ENCODE measurements at regions not wholly inside any gene's neighbourhood (a gene's known extent, or its start where the extent isn't known, plus 50 kb on each side); places are given as distances from the start of the nearest gene placed in this dataset.

DNA sequence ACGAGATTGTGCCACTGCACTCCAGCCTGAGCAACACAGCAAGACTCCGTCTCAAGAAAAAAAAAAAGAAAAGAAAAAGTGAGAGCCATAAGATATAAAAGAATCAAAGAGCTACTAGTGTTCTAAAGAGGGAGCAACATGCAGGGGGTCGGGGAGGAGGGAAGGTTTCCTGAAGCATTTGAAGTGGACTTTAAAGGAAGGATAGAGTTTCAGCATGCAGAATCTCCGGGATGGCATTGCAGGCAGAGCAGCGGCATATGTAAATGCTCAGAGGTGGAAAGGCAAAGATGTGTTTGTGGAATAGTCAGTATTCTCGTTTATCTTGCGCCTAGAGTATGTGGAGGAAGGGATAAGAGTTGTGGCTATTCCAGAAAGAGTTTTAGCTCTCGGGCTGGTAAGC is 447.6 kb upstream of the NFE2L3 start:
- DNase-seq (ENCODE audit: low spot score), result no peak

DNA sequence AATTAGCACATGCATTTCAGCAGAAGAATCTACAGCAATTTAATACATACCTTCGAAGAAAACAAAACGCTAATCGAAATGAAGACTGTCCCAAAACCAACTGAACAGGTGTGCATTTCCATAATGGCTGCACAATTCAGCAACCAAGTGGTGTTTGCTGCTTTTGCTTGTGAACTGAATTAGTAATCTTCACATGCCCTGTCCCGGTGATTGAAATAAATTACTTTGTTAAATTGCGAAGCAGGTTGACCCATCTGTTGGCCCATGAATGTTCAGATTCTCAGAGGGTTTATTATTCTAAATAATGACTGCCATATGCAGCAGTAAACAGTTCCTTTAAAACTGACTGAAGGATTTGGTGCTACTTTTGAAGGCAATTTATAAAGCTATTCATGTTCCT is 445.2 kb upstream of the NFE2L3 start:
- TF ChIP-seq, protein P1, sequence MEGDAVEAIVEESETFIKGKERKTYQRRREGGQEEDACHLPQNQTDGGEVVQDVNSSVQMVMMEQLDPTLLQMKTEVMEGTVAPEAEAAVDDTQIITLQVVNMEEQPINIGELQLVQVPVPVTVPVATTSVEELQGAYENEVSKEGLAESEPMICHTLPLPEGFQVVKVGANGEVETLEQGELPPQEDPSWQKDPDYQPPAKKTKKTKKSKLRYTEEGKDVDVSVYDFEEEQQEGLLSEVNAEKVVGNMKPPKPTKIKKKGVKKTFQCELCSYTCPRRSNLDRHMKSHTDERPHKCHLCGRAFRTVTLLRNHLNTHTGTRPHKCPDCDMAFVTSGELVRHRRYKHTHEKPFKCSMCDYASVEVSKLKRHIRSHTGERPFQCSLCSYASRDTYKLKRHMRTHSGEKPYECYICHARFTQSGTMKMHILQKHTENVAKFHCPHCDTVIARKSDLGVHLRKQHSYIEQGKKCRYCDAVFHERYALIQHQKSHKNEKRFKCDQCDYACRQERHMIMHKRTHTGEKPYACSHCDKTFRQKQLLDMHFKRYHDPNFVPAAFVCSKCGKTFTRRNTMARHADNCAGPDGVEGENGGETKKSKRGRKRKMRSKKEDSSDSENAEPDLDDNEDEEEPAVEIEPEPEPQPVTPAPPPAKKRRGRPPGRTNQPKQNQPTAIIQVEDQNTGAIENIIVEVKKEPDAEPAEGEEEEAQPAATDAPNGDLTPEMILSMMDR (IDR thresholded peaks at IDR 0.05; ENCODE audit: borderline replicate concordance, control extremely low read depth, extremely low read depth, insufficient read depth, missing control alignments), result no peak
- in situ Hi-C loops (cut with MboI; ENCODE audit: low sequenced_read_pairs, unreplicated experiment), result no loop called here
- DNase-seq (ENCODE audit: low spot score), result no peak

More for the DNA sequence above, 447.6 kb upstream of the NFE2L3 start:
- in situ Hi-C loops (cut with MboI; ENCODE audit: low sequenced_read_pairs, unreplicated experiment), result no loop called here
- TF ChIP-seq, protein P1 (IDR thresholded peaks at IDR 0.05; ENCODE audit: borderline replicate concordance, control extremely low read depth, extremely low read depth, insufficient read depth, missing control alignments), result no peak

GRCh38 chr7:25707768-25708620 is 444.0 kb upstream of the NFE2L3 start:
- in situ Hi-C loops (cut with MboI; ENCODE audit: low sequenced_read_pairs, unreplicated experiment), result no loop called here
- TF ChIP-seq, protein P1 (IDR thresholded peaks at IDR 0.05; ENCODE audit: borderline replicate concordance, control extremely low read depth, extremely low read depth, insufficient read depth, missing control alignments), result no peak

GRCh38 chr7:25710959-25711358 is 441.0 kb upstream of the NFE2L3 start:
- no peak for DNase-seq (ENCODE audit: low spot score)
- in situ Hi-C loops (cut with MboI; ENCODE audit: low sequenced_read_pairs, unreplicated experiment), result no loop called here
- TF ChIP-seq, protein P1 (IDR thresholded peaks at IDR 0.05; ENCODE audit: borderline replicate concordance, control extremely low read depth, extremely low read depth, insufficient read depth, missing control alignments), result no peak

More at GRCh38 chr7:25707768-25708620, 444.0 kb upstream of the NFE2L3 start:
- no peak for DNase-seq (ENCODE audit: low spot score)

DNA sequence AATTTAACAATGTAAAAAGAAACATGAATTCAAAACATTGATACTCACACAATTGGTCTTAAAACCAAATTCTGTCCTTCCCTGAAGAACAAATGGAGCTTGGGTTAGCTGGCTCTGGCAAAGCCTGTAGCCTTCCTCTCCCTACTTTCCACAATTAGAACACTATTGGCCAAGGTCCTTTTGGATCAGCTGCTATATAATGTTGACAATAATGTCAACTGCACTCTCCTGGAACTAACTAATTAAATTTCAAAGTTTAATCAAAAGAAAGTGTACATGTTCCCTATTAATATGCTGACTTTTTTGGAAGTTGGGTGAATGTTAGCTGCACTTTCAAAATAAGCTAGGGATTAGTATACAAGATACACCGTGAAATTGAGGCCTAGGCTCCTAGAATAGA is 440.1 kb upstream of the NFE2L3 start:
- no peak for DNase-seq (ENCODE audit: low spot score)
- TF ChIP-seq, protein P1 (IDR thresholded peaks at IDR 0.05; ENCODE audit: borderline replicate concordance, control extremely low read depth, extremely low read depth, insufficient read depth, missing control alignments), result no peak
- in situ Hi-C loops (cut with MboI; ENCODE audit: low sequenced_read_pairs, unreplicated experiment), result no loop called here

GRCh38 chr7:25712500-25712899 is 439.5 kb upstream of the NFE2L3 start:
- TF ChIP-seq, protein P1 (IDR thresholded peaks at IDR 0.05; ENCODE audit: borderline replicate concordance, control extremely low read depth, extremely low read depth, insufficient read depth, missing control alignments), result no peak
- in situ Hi-C loops (cut with MboI; ENCODE audit: low sequenced_read_pairs, unreplicated experiment), result no loop called here
- no peak for DNase-seq (ENCODE audit: low spot score)
